NCI-H345 treated with DMSO at 0.1 percent for 48 hours (cell line): ENCODE measurements at regions not wholly inside any gene's neighbourhood (a gene's known extent, or its start where the extent isn't known, plus 50 kb on each side); places are given as distances from the start of the nearest gene placed in this dataset.

Experiments used
- DNase-seq: peaks from one replicate; lab custom pipeline; 2025; ENCODE audit not compliant: unreplicated experiment; lab: John Stamatoyannopoulos, UW

DNA sequence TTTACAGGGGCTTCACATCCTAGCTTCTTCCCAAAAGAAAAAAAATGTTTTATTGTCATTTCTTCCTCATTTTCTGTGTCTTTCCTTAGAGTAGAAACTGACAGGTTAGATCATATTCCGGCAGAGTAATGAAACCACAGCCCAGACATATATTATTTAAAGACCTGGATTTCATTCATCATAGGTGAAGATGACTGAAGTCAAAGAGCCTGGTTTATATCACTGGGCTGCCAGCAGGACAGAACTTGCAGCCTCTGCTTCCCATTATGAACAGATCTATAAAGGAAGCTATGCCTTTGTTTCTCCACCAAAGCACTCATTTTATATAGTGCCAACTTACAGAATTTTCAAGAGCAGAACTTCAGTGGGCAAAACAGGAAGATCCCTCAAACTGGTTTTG lies 137.9 kb downstream of the METTL4 start:
- no peak for DNase-seq

DNA sequence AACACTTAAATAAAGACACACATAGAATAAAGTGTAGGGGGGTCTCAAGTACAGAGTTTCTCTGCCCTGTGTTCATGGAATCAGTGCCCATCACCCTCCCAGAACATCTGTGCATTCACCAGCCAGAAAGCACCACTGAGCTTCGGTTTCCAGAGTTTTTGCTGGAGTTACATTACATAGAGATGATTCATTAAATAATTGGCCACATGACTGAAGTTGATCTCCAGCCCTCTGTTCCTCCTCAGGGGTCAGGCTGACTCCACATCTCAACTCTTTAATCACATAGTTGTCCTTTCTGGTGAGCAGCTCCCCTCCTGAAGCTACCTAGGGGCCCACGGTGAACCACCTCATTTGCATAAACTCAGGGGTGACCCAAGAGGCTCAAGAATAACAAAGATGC lies 129.8 kb downstream of the METTL4 start:
- no peak for DNase-seq

DNA sequence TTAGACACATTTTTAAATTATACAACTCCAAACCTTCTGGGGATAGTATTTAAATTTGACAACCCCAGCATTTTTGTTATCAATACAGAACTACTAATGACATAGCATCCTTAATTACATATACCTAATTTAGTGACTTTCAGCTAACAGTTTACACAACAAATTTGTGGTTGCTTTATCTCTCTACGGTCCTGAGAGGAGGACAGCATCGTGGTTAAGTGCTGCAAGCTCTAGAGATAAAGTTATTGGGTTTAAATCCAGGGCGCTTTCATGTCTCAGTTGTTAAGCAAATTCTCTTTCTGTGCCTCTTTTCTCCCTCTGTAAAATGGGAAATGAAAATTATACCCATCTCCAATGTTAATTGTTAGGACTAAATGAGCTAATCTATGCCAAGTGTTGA lies 129.3 kb downstream of the METTL4 start:
- no peak for DNase-seq

DNA sequence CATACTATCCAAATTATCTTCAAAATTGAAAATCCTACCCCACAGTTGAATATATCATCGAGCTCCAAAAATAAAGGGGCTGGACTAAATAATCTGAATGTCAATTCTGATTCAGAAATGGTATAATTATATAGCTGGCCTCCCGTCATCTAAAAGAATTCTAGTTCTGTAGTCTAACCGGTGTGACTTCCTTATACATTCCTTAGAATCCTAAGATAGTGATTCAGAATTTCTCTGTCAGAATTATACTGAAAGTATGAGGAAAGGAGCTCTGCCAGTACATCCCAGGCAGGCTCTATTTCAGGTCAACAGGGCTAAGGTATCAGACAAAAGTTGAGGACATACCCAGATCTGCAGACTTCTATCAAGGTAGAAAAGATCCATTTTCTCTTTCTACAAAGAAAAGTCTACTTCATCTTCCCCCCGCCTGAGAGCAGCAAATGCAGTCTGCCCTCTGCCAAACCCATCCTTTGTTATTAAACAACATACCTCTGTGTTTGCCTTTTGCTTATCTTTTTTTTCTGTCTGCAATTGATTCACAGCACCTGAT lies 128.5 kb downstream of the METTL4 start:
- no peak for DNase-seq

DNA sequence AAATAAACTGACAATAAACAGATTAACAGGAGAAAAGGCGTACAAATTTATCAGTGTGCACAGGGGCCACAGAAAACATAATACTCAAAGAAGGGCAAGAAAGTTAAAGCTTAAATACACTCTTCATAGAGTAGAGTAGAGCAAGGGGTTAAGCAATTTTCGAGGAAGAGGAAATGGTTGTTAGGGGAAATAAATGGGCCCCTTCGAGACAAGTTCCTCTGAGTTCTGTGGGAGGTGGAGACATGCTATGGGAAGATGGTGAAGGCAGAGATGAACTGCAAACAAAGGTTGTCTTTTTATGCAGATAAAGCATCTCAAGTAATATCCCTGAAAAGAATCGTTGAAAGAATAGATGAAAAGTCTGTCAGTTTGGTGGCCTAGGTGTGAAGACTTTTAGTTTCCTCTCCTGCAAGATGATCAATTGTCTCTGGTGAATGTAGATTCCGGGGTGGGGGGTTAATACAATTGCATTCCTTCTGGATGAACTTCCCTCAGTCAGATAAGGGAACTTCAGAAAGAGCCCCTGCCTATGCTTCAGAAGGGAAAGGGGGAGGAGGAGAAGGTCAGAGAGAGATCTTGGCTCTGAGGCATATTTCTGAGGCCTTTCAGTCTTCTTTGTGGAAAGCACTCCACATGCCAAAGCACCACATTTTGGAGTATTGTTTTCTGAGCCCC lies 127.0 kb downstream of the METTL4 start:
- DNase-seq: no peak

DNA sequence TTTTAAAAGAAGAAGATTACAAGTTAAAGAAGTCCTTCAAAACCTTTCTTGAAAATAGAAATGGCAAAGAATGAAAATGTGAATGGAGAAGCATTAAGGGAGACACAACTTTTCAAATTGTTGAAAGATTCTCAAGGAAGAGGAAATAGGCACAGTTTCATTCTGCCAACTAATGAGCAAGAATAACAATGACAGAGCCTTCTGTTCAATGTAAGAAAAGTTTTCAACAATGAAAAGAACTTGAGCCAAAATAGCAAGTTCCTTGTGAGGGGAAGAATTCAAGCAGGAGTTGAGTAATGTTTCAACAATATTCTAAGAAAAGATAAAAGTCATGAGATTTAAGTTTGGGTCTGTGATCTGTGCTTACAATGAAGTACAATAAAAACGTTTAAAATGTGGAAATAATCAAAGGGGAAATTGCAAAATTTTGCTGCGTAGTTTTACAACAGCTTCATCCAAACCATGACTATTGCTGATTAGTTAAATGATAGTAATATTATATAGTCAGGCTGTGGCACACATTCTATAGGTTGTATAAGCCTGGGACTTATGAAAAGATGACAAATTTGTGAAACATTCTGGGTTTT lies 122.6 kb downstream of the METTL4 start:
- DNase-seq: no peak

DNA sequence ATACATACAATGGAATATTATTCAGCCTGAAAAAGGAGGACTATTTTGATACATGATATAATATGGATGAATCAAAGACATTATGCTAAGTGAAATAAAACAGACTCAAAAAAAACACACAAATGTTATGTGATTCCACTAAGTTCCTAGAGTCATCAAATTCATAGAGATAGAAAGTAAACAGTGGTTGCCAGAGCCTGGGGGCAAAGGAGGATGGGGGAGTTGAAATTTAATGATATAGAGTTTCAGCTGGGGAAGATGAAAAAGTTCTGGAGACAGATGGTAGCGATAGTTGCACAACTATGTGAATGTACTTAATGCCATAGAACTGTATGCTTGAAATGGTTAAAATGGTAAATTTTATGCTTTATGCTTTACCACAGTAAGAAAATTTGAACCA lies 119.7 kb downstream of the METTL4 start:
- DNase-seq: no peak

DNA sequence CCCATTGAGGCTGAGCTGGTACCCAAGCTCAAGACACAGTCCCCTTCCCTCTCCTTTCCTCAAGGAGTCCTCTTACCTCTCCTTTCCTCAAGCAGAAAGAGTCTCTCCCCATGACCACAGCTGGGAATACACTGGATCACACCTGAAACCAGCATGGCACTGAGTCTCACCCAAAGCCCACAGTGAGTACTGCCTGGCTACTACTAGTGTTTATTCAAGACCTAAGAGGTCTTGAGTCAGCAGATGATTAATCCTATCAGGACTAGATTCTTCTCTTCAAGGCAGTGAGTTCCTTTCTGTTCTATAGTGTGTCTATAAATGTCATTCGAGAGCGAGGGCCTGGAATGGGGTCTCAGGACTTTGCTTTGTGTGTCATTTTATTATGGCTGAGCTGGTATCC lies 111.4 kb downstream of the METTL4 start:
- no peak for DNase-seq

DNA sequence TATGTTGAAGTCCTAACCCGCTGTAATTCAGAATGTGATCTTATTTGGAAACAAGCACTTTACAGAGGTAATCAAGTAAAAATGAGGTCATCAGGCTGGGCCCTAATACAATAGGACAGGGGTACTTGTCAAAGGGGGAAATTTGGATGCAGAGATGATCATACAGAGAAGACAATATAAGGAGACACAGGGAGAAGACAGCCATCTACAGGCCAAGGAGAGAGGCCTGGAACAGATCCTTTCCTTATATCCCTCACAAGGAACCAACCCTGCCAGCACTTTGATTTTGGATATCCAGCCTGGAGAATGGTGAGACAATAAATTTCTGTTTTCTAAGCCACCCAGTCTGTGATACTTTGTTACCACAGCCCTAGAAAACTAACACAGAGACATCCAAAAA lies 104.3 kb downstream of the METTL4 start:
- no peak for DNase-seq

DNA sequence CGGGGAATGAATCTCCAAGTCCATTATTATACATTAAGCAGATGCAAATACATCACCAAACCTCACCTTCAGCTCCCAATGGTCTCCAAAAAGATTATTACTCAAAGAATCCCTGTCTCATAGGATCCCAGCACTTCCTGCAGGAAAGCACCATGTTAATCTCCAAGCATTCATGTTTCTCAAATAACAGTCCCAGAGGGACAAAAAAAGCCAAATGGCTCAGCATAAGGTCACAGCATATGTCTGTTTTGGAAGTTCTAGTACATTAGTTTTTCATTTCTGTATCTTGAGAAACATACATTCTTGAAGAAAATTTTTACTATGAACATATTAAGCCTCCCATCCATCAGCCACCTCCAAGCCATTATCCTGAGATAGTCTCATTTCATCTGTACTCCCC lies 103.3 kb downstream of the METTL4 start:
- no peak for DNase-seq

DNA sequence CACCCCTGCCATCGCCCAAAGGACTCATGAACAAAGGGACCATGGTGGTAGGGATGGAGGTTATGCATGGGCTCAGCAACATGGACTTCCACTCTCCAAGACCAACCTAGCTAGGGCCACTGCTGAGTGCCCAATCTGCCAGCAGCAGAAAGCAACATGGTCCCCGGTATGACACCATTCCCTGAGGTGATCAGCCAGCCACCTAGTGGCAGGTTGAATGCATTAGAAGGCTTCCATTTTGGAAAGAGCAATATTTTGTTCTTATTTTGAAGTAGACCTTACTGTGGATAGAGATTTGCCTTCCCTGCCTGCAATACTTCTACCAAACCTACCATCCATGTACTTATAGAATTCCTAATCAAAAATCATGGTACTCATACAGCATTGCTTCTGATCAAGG lies 99.8 kb downstream of the METTL4 start:
- no peak for DNase-seq

DNA sequence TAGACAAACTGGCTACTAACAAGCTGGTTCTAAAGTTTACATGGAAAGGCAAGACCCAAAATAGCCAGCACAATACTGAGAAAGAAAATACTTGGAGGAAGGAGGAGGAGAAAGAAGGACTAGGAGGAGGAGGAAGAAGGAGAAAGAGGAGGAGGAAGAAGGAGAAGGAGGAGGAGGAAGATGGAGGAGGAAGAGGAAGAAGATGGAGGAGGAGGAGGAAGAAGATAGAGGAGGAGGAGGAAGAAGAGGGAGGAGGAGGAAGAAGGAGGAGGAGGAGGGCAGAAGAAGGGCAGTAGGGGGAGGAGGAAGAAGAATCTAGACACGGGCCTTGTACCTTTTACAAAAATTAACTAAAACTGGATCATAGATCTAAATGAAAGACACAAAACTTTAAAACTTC lies 92.6 kb downstream of the METTL4 start:
- DNase-seq: no peak

DNA sequence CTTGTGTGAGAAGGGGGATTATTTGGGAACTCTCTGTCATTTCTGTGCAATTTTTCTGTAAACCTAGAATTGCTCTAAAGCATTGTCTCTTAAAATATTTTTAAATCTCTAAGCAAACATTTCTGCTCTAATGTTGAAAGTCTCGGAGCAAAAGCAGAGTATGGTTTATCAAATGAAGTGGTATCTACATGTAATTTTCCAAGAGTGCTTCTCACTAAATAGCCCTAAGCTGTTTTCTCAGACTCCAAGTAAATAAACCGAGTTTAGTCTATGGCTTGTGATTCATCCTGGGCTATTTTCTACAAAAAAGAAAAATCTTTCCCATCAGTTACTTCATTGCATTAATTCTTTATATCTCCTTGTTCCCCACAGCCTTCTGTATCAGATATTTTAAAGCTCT lies 90.8 kb downstream of the METTL4 start:
- no peak for DNase-seq

DNA sequence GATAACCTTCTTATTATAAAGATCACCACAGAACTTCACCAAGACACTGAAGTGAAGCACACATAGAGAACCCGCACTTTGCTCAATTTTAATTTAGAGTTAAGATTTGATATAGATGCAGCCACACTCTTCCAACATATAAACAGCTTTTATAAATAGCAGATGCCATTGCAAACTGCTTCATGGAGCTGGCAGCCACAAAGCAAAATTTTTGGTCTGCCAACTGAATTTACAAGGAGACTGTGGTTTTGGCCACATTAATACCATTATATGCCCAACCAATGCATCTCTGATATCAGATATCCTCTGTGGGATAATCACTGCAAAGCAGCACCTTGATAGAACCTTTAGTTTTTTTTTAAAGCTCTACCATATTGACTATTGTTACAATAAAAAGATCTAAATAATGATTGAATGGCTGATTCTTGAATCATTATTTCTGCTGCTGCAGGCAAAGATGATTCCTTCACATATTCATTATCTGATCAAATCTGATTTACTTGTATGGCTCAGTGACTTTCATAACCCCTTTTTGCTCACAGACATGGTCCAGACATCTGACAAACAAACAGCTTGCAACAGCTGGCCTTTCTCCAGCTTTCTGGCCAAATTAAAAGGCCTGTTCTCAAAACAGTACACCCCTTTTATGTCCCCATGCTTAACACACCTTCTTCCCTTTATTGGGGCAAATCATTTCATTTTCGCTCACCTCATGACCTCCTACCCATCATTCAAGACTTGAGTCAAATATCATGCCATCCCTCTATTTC lies 88.4 kb downstream of the METTL4 start:
- DNase-seq: no peak

DNA sequence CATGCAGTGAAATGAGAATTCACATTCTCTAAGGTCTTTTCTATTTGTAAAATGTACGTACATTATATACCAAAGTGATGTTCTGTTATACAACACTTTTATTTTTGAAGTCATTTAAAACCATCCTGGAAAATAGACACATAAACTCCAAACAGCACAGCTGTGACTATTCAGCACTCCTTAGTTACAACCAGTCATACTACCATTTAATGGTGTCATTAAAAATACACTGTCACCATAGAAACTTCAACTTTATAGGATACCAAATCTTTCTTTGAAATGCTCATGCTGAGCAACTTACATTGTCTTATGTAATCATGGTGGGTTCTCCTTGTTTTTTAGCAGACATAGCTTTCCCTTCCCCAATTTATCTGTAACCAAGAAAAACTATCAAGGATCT lies 85.3 kb downstream of the METTL4 start:
- DNase-seq: no peak

DNA sequence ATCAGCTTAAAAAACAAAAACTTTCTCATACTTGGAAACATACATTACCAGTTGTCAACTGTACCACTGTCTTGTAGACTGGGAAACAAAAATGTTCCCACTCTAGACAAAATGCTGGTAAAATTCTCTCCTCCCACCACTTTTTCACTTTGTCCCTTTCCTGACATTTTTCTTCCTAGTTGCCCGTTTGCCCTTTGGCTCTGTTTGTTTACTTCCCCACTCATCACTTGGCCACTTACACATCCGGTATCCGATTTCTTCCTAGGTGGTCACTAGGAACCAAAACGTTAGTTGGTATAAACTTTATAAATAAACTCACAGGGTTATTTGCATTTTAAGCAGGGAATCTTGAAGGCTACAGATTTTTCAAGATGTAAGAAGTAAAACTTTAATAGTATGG lies 84.9 kb downstream of the METTL4 start:
- DNase-seq: no peak
